CD4-positive, alpha-beta memory T cell (primary cell): ENCODE measurements at regions not wholly inside any gene's neighbourhood (a gene's known extent, or its start where the extent isn't known, plus 50 kb on each side); places are given as distances from the start of the nearest gene placed in this dataset.

Experiments used
- CTCF ChIA-PET: fragments of 350-600 bp; sonication (Branson Sonifier 250); formaldehyde crosslinking; loops from one replicate; lab custom pipeline; 2021; ENCODE audit warnings: inconsistent platforms; ENCODE audit not compliant: partially characterized antibody; lab: Charles Lee
- POLR2A ChIA-PET: fragments of 350-600 bp; sonication (Branson Sonifier 250); formaldehyde crosslinking; loops from one replicate; lab custom pipeline; 2021; ENCODE audit not compliant: partially characterized antibody; lab: Charles Lee
- DNase-seq, 5 donors: peaks; one replicate each; pipeline versions ENCODE4 v3.0.0 to v3.0.0-alpha.2; 2020 to 2022; ENCODE audit warnings: mixed read lengths in 1 of 5
- H3K27ac ChIP-seq: one replicate; pipeline ENCODE4 v1.7.0; 2013; ENCODE audit warnings: low read depth, low read length
- H3K27me3 ChIP-seq: 2 replicates; pipeline ENCODE4 v1.7.0; 2013; ENCODE audit warnings: mild to moderate bottlenecking, low read length, moderate library complexity; ENCODE audit not compliant: insufficient read depth
- H3K36me3 ChIP-seq: 2 replicates; pipeline ENCODE4 v1.7.0; 2013; ENCODE audit warnings: mild to moderate bottlenecking, low read length, moderate library complexity; ENCODE audit not compliant: insufficient read depth
- H3K4me1 ChIP-seq: 2 replicates; pipeline ENCODE4 v1.7.0; 2013; ENCODE audit warnings: mild to moderate bottlenecking, low read length, moderate library complexity; ENCODE audit not compliant: insufficient read depth
- H3K4me3 ChIP-seq, 2 donors: one replicate each; pipeline ENCODE4 v1.7.0; 2013; ENCODE audit warnings: low read length in 2 of 2, mild to moderate bottlenecking in 1 of 2
- H3K9me3 ChIP-seq, 2 donors: one replicate each; pipeline ENCODE4 v1.7.0; 2013; ENCODE audit warnings: low read length in 2 of 2, control low read depth in 1 of 2; ENCODE audit not compliant: control insufficient read depth in 1 of 2
- H3K27ac Mint-ChIP-seq, 7 donors: one replicate each; pipeline ENCODE4 v1.8.0; 2020 to 2021; ENCODE audit warnings: mixed read lengths in 7 of 7, mild to moderate bottlenecking in 6 of 7, inconsistent platforms in 3 of 7, moderate library complexity in 3 of 7
- H3K27me3 Mint-ChIP-seq, 2 donors: one replicate each; pipeline ENCODE4 v1.8.0; 2020 to 2021; ENCODE audit warnings: mixed read lengths in 2 of 2
- H3K36me3 Mint-ChIP-seq, 2 donors: one replicate each; pipeline ENCODE4 v1.8.0; 2020 to 2021; ENCODE audit warnings: mixed read lengths in 2 of 2, inconsistent platforms in 1 of 2, mild to moderate bottlenecking in 1 of 2
- H3K4me1 Mint-ChIP-seq, 4 donors: one replicate each; pipeline ENCODE4 v1.8.0; 2020 to 2021; ENCODE audit warnings: mixed read lengths in 4 of 4, mild to moderate bottlenecking in 1 of 4
- H3K4me3 Mint-ChIP-seq, 8 donors: one replicate each; pipeline ENCODE4 v1.8.0; 2020 to 2021; ENCODE audit warnings: mixed read lengths in 8 of 8, mild to moderate bottlenecking in 7 of 8, moderate library complexity in 6 of 8, inconsistent platforms in 3 of 8
- H3K9me3 Mint-ChIP-seq, 8 donors: one replicate each; pipeline ENCODE4 v1.8.0; 2020 to 2021; ENCODE audit warnings: mixed read lengths in 8 of 8, mild to moderate bottlenecking in 5 of 8, inconsistent platforms in 3 of 8, moderate library complexity in 1 of 8
- intact Hi-C: fragments of 100-400 bp; cut with micrococcal nuclease; formaldehyde crosslinking; loops from one replicate; pipeline ENCODE4 v1.15.1; 2023

GRCh38 chr13:40445557-40445990 lies 220.9 kb downstream of the FOXO1 start:
- H3K9me3 Mint-ChIP-seq: peaks cover 0 to 6% (median 3%) of the 10 kb centered on the region in 8 donors
- peaks cover 0 to 5% (median 1%) of the 10 kb centered on the region in 4 donors for H3K4me1 Mint-ChIP-seq
- Histone ChIP-seq H3K27me3 (no peaks in the 10 kb centered on the region), H3K4me1 (no peaks in the 10 kb centered on the region), H3K36me3 (no peaks in the 10 kb centered on the region), H3K4me3 (no peak overlapping the region), H3K27ac (no peak overlapping the region), H3K9me3 (no peaks in the 10 kb centered on the region)
- intact Hi-C loops: no loop called here
- DNase-seq: no peak
- CTCF ChIA-PET: interaction anchor here (0.7 kb wide), 1 partner anchor 11 kb away, joined by 4 read pairs; no protein-coding TSS in a partner anchor
- POLR2A ChIA-PET: no interaction called here
- no peak overlapping the region for H3K27ac Mint-ChIP-seq
- H3K27me3 Mint-ChIP-seq: no peaks in the 10 kb centered on the region
- no peaks in the 10 kb centered on the region for H3K36me3 Mint-ChIP-seq
- peak overlapping the region in 2 of 8 donors; percentile 10 to 52 for H3K4me3 Mint-ChIP-seq

GRCh38 chr13:40446365-40446764 lies 220.1 kb downstream of the FOXO1 start:
- H3K36me3 Mint-ChIP-seq: no peaks in the 10 kb centered on the region
- ChIA-PET POLR2A (no interaction called here), CTCF (no interaction called here)
- no peak overlapping the region for H3K4me3 Mint-ChIP-seq
- H3K4me1 ChIP-seq: no peaks in the 10 kb centered on the region
- no peaks in the 10 kb centered on the region for H3K27me3 Mint-ChIP-seq
- H3K27me3 ChIP-seq: no peaks in the 10 kb centered on the region
- DNase-seq: no peak
- intact Hi-C loops: no loop called here
- H3K9me3 ChIP-seq: no peaks in the 10 kb centered on the region
- H3K27ac Mint-ChIP-seq: no peak overlapping the region
- no peak overlapping the region for H3K27ac ChIP-seq
- H3K4me3 ChIP-seq: no peak overlapping the region
- peaks cover 0 to 8% (median 3%) of the 10 kb centered on the region in 8 donors for H3K9me3 Mint-ChIP-seq
- H3K36me3 ChIP-seq: no peaks in the 10 kb centered on the region
- H3K4me1 Mint-ChIP-seq: peaks cover 0 to 5% (median 0%) of the 10 kb centered on the region in 4 donors

GRCh38 chr13:40447857-40448256 lies 218.6 kb downstream of the FOXO1 start:
- no peaks in the 10 kb centered on the region for H3K27me3 Mint-ChIP-seq
- no peaks in the 10 kb centered on the region for H3K9me3 ChIP-seq
- H3K27me3 ChIP-seq: no peaks in the 10 kb centered on the region
- no peaks in the 10 kb centered on the region for H3K4me1 ChIP-seq
- H3K36me3 ChIP-seq: no peaks in the 10 kb centered on the region
- ChIA-PET POLR2A (no interaction called here), CTCF (no interaction called here)
- peaks cover 0 to 5% (median under 1%) of the 10 kb centered on the region in 4 donors for H3K4me1 Mint-ChIP-seq
- peaks cover 0 to 8% (median 3%) of the 10 kb centered on the region in 8 donors for H3K9me3 Mint-ChIP-seq
- no peak overlapping the region for H3K4me3 ChIP-seq
- H3K27ac Mint-ChIP-seq: no peak overlapping the region
- no peaks in the 10 kb centered on the region for H3K36me3 Mint-ChIP-seq
- H3K4me3 Mint-ChIP-seq: no peak overlapping the region
- no peak for DNase-seq
- intact Hi-C loops: no loop called here
- H3K27ac ChIP-seq: no peak overlapping the region

- Histone ChIP-seq H3K36me3 (no peaks in the 10 kb centered on the region), H3K9me3 (no peaks in the 10 kb centered on the region), H3K27me3 (no peaks in the 10 kb centered on the region), H3K27ac (no peak overlapping the region), H3K4me1 (no peaks in the 10 kb centered on the region), H3K4me3 (no peak overlapping the region)
- ChIA-PET POLR2A (no interaction called here), CTCF (interaction anchor here (0.6 to 1.7 kb wide), 3 partner anchors 11 to 383 kb away, joined by 3 read pairs; no protein-coding TSS in a partner anchor)
- intact Hi-C loops: no loop called here
- Mint-ChIP-seq H3K27me3 (no peaks in the 10 kb centered on the region), H3K36me3 (no peaks in the 10 kb centered on the region), H3K4me1 (peaks cover 0 to 4% (median 1%) of the 10 kb centered on the region in 4 donors), H3K9me3 (peaks cover 0 to 8% (median 2%) of the 10 kb centered on the region in 8 donors), H3K27ac (peak overlapping the region in 1 of 7 donors; percentile 52), H3K4me3 (no peak overlapping the region)
- no peak for DNase-seq
Measured at GRCh38 chr13:40452038-40452666, 214.3 kb downstream of the FOXO1 start.

GRCh38 chr13:40452741-40453334 lies 213.6 kb downstream of the FOXO1 start:
- peaks cover 0 to 8% (median 2%) of the 10 kb centered on the region in 8 donors for H3K9me3 Mint-ChIP-seq
- Histone ChIP-seq H3K4me3 (no peak overlapping the region), H3K9me3 (no peaks in the 10 kb centered on the region), H3K27me3 (no peaks in the 10 kb centered on the region), H3K36me3 (no peaks in the 10 kb centered on the region), H3K27ac (no peak overlapping the region), H3K4me1 (no peaks in the 10 kb centered on the region)
- intact Hi-C loops: no loop called here
- H3K27me3 Mint-ChIP-seq: no peaks in the 10 kb centered on the region
- ChIA-PET CTCF (interaction anchor here (0.6 to 1.7 kb wide), 3 partner anchors 10 to 383 kb away, joined by 3 read pairs; no protein-coding TSS in a partner anchor), POLR2A (no interaction called here)
- H3K4me1 Mint-ChIP-seq: peaks cover 0 to 4% (median 1%) of the 10 kb centered on the region in 4 donors
- H3K4me3 Mint-ChIP-seq: no peak overlapping the region
- H3K36me3 Mint-ChIP-seq: no peaks in the 10 kb centered on the region
- DNase-seq: no peak
- H3K27ac Mint-ChIP-seq: peak overlapping the region in 2 of 7 donors; percentile 35 to 52

- H3K4me3 ChIP-seq: no peak overlapping the region
- DNase-seq: no peak
- H3K27ac Mint-ChIP-seq: peak overlapping the region in 1 of 7 donors; percentile 4
- ChIA-PET POLR2A (no interaction called here), CTCF (interaction anchor here (1.0 to 1.7 kb wide), 2 partner anchors 19 to 384 kb away, joined by 3 read pairs; no protein-coding TSS in a partner anchor)
- no peaks in the 10 kb centered on the region for H3K9me3 ChIP-seq
- no peaks in the 10 kb centered on the region for H3K4me1 ChIP-seq
- H3K36me3 Mint-ChIP-seq: no peaks in the 10 kb centered on the region
- no peaks in the 10 kb centered on the region for H3K27me3 ChIP-seq
- H3K27ac ChIP-seq: no peak overlapping the region
- H3K36me3 ChIP-seq: no peaks in the 10 kb centered on the region
- H3K9me3 Mint-ChIP-seq: peaks cover 0 to 8% (median 2%) of the 10 kb centered on the region in 8 donors
- no peaks in the 10 kb centered on the region for H3K27me3 Mint-ChIP-seq
- peaks cover 0 to 4% (median 1%) of the 10 kb centered on the region in 4 donors for H3K4me1 Mint-ChIP-seq
- H3K4me3 Mint-ChIP-seq: no peak overlapping the region
- intact Hi-C loops: no loop called here
Measured at GRCh38 chr13:40453351-40454021, 213.0 kb downstream of the FOXO1 start.
